ENCODE measurements at regions not wholly inside any gene's neighbourhood (a gene's known extent, or its start where the extent isn't known, plus 50 kb on each side); places are given as distances from the start of the nearest gene placed in this dataset.

DNA sequence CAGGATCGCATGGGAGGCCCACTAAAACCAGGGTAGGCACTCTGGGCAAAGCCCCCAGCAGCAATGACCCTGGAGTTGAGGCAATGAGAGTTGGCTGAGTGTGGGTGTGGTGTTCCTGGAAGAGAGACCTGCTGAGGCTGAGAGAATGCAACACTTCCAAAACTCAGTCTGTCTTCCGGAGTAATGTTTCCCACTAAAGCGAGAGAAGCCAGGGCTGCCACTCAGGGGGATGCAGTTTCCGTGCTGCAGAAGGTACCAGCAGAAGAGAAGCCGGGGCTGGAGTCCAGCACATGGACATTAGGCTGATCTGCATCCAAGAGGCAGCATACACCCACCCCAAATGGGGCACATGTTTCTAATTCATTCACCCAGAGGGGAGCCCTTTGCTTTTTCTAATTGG is 127.2 kb upstream of the ARHGAP28 start:
- TF ChIP-seq, protein P1, sequence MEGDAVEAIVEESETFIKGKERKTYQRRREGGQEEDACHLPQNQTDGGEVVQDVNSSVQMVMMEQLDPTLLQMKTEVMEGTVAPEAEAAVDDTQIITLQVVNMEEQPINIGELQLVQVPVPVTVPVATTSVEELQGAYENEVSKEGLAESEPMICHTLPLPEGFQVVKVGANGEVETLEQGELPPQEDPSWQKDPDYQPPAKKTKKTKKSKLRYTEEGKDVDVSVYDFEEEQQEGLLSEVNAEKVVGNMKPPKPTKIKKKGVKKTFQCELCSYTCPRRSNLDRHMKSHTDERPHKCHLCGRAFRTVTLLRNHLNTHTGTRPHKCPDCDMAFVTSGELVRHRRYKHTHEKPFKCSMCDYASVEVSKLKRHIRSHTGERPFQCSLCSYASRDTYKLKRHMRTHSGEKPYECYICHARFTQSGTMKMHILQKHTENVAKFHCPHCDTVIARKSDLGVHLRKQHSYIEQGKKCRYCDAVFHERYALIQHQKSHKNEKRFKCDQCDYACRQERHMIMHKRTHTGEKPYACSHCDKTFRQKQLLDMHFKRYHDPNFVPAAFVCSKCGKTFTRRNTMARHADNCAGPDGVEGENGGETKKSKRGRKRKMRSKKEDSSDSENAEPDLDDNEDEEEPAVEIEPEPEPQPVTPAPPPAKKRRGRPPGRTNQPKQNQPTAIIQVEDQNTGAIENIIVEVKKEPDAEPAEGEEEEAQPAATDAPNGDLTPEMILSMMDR (IDR thresholded peaks at IDR 0.05; ENCODE audit: low read depth, low read length, missing control alignments) = no peak
- H3K4me3 ChIP-seq (ENCODE audit: low read depth, low read length) = no peak overlapping the region
- no peak for DNase-seq (ENCODE audit: low read depth)

GRCh38 chr18:6604573-6604941 is 125.0 kb upstream of the ARHGAP28 start:
- TF ChIP-seq, protein P1 (IDR thresholded peaks at IDR 0.05; ENCODE audit: low read depth, low read length, missing control alignments) = no peak
- no peak for DNase-seq (ENCODE audit: low read depth)
- no peak overlapping the region for H3K4me3 ChIP-seq (ENCODE audit: low read depth, low read length)

- H3K4me3 ChIP-seq (ENCODE audit: low read depth, low read length) = no peak overlapping the region
- TF ChIP-seq, protein P1 (IDR thresholded peaks at IDR 0.05; ENCODE audit: low read depth, low read length, missing control alignments) = no peak
- DNase-seq (ENCODE audit: low read depth) = no peak
Measured at GRCh38 chr18:6605115-6605869, 124.2 kb upstream of the ARHGAP28 start.

DNA sequence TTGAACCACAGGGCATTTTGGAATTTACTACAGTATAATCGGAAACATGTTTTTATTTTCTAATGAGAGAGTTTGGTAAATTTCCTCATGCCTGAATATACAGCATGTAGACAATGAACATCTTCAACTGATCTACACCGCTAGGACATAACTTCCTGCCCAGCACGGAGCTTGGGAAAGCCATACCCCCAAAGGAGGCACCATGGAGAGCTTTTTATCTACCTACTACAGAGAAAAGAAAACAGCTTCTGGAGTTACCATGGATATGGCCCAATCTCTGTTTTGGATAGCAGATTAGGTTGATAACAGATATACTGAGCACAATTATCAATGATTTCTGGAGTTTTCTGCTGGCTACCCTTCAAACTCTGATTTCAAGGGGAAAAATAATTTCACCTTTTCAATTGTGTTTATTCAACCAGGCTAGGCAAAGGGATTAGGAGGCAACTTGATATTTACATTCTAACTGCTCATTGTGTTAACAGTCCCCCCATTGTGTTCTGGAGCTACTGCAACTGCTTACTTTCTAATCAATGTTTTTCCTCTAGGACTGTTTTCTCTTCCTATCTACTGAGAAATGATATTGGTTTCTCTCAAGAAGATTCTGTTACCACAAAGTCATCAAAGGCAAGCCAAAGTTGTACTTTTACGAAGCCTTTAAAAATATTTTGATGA is 123.0 kb upstream of the ARHGAP28 start:
- no peak for DNase-seq (ENCODE audit: low read depth)
- TF ChIP-seq, protein P1 (IDR thresholded peaks at IDR 0.05; ENCODE audit: low read depth, low read length, missing control alignments) = no peak
- no peak overlapping the region for H3K4me3 ChIP-seq (ENCODE audit: low read depth, low read length)

DNA sequence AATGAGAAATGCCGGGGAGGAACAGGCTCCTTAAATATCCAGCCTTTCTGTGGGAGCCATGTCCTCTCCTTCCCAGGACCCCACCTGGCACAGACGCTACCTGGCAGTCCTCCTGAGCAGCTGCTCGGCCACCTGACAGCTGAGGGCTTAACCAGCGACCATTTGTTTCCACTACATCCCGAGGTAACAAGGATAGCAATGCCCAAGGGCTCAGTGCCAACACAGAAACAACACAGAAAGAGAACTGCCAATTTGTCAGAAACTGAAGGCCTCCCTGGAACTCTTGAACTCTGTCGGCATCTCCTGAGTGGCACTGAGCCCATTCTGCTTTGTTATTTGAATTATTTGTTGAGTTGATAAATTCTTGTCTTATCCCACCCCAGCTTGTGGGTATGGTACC is 122.2 kb upstream of the ARHGAP28 start:
- TF ChIP-seq, protein P1 (IDR thresholded peaks at IDR 0.05; ENCODE audit: low read depth, low read length, missing control alignments) = no peak
- no peak for DNase-seq (ENCODE audit: low read depth)
- no peak overlapping the region for H3K4me3 ChIP-seq (ENCODE audit: low read depth, low read length)

DNA sequence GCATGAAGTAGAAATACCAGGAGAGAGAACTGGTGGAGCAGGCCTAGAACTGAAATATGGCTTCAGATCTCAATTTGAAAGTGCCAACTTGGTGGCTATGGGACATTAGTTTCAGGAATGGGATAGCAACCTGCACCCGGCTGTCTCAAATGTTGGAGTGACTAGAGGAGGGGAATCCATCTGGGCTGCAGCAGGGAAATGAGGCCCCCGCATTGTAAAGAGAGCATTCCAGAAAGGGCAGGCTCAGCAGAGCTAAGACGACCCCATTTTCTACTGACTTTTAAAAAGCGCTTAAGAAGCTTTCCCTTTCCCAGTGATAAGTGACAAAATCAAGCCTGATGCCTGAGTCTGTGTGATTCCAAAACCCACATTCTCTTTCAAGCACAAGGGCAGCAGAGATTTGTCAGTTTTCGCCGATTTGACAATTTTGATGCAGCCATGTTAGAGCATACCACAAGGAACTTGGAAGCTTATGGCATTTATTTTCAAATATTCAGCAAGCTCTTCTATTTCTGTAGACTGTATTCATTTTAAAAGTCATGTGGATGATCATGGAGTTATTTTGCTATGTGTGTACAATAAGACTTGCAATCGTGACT is 119.8 kb upstream of the ARHGAP28 start:
- TF ChIP-seq, protein P1 (IDR thresholded peaks at IDR 0.05; ENCODE audit: low read depth, low read length, missing control alignments) = no peak
- DNase-seq (ENCODE audit: low read depth) = no peak
- H3K4me3 ChIP-seq (ENCODE audit: low read depth, low read length) = no peak overlapping the region

Measured in GM12864 (cell line).